Spleen (tissue), 11 donors: ENCODE measurements at regions not wholly inside any gene's neighbourhood (a gene's known extent, or its start where the extent isn't known, plus 50 kb on each side); places are given as distances from the start of the nearest gene placed in this dataset.

ENCODE experiments used
- DNase-seq: peaks from one replicate; pipeline ENCODE4 v3.0.0-alpha.2; 2020
- H3K27ac ChIP-seq, 8 donors: fragments of 200-600 bp; sonication (generic) in 7 of 8; 1 replicate in 4 of 8; 2 replicates in 4 of 8; pipeline versions ENCODE4 v1.5.0 to v1.8.0; 2016 to 2021; ENCODE audit warnings: inconsistent platforms in 4 of 8, mild to moderate bottlenecking in 4 of 8, moderate library complexity in 1 of 8
- H3K27me3 ChIP-seq, 7 donors: fragments of 200-600 bp; sonication (generic) in 6 of 7; replicated peaks in 1 of 7; 1 replicate in 4 of 7; 2 replicates in 3 of 7; pipeline versions ENCODE4 v1.5.0 to v1.8.0; 2016 to 2021; ENCODE audit warnings: inconsistent platforms in 3 of 7, mild to moderate bottlenecking in 1 of 7
- H3K36me3 ChIP-seq, 6 donors: fragments of 200-600 bp; sonication (generic) in 5 of 6; 1 replicate in 4 of 6; 2 replicates in 2 of 6; pipeline versions ENCODE4 v1.5.0 to v1.8.0; 2016 to 2021; ENCODE audit warnings: inconsistent platforms in 2 of 6
- H3K4me1 ChIP-seq, 6 donors: fragments of 200-600 bp; sonication (generic) in 5 of 6; 1 replicate in 3 of 6; 2 replicates in 3 of 6; pipeline versions ENCODE4 v1.5.0 to v1.8.0; 2016 to 2021; ENCODE audit warnings: inconsistent platforms in 3 of 6
- H3K4me3 ChIP-seq, 8 donors: fragments of 200-600 bp; sonication (generic) in 7 of 8; 1 replicate in 4 of 8; 2 replicates in 4 of 8; pipeline versions ENCODE4 v1.5.0 to v1.8.0; 2016 to 2021; ENCODE audit warnings: inconsistent platforms in 4 of 8, mild to moderate bottlenecking in 4 of 8, moderate library complexity in 2 of 8
- H3K9me3 ChIP-seq, 8 donors: fragments of 200-600 bp; sonication (generic) in 7 of 8; 1 replicate in 4 of 8; 2 replicates in 4 of 8; pipeline versions ENCODE4 v1.5.0 to v1.8.0; 2016 to 2021; ENCODE audit warnings: inconsistent platforms in 4 of 8
- POLR2A ChIP-seq, 3 donors: fragments of 450-650 bp; IDR thresholded peaks; one replicate each; pipeline ENCODE4 v1.5.1; 2017; ENCODE audit warnings: antibody characterized with exemption in 3 of 3, mild to moderate bottlenecking in 1 of 3
- POLR2AphosphoS5 ChIP-seq, 3 donors: sonication (generic); formaldehyde crosslinking; IDR thresholded peaks; one replicate each; pipeline ENCODE4 v1.5.1; 2017; ENCODE audit warnings: antibody characterized with exemption in 3 of 3
- WGBS, 5 donors: extraction: QIAGEN DNeasy Blood & Tissue Kit in 3 of 5; methylation state at CpG; one replicate each; pipeline versions ENCODE4 v1.1.5 to v1.1.7; 2013 to 2018; 5-methylcytosine and 5-hydroxymethylcytosine counted together
- intact Hi-C: fragments of 100-400 bp; cut with DNase I; formaldehyde crosslinking; loops from one replicate; pipeline ENCODE4 v1.15.0; 2023; ENCODE audit warnings: low total_unique reads
- TF ChIP-seq, protein P1 (sequence below), 11 experiments: fragments of 200-600 bp in 7 of 11; fragments of 450-650 bp in 4 of 11; sonication (generic) in 4 of 11; IDR thresholded peaks in 8 of 11; conservative IDR thresholded peaks in 3 of 11; 1 replicate in 7 of 11; 2 replicates in 4 of 11; pipeline versions ENCODE4 v1.4.0 to v1.8.0; 2016 to 2021; ENCODE audit warnings: antibody characterized with exemption in 11 of 11, inconsistent platforms in 4 of 11, mild to moderate bottlenecking in 1 of 11
- donor health status: healthy with polysubstance abuse.
- donor health status: DM: no; HTN: no; CAD: no; lungs with moderate emphysema.
- donor health status: DM: no; HTN: no; CAD: no.
- donor health status: Bipolar disorder and iron deficiency.
- donor health status: healthy.
- donor health status: DM: no; HTN: no; CAD: no.
- donor health status: DM: yes; HTN: yes; CAD: no.

- no peaks in the 10 kb centered on the region for H3K36me3 ChIP-seq
- no peak overlapping the region for H3K27ac ChIP-seq
- DNase-seq: no peak
- TF ChIP-seq, protein P1, sequence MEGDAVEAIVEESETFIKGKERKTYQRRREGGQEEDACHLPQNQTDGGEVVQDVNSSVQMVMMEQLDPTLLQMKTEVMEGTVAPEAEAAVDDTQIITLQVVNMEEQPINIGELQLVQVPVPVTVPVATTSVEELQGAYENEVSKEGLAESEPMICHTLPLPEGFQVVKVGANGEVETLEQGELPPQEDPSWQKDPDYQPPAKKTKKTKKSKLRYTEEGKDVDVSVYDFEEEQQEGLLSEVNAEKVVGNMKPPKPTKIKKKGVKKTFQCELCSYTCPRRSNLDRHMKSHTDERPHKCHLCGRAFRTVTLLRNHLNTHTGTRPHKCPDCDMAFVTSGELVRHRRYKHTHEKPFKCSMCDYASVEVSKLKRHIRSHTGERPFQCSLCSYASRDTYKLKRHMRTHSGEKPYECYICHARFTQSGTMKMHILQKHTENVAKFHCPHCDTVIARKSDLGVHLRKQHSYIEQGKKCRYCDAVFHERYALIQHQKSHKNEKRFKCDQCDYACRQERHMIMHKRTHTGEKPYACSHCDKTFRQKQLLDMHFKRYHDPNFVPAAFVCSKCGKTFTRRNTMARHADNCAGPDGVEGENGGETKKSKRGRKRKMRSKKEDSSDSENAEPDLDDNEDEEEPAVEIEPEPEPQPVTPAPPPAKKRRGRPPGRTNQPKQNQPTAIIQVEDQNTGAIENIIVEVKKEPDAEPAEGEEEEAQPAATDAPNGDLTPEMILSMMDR (IDR thresholded peaks at IDR 0.05 in 8 of 11, conservative IDR thresholded peaks at IDR 0.05 in 3 of 11): no peak
- TF ChIP-seq POLR2A (IDR thresholded peaks at IDR 0.05) (no peak), POLR2AphosphoS5 (IDR thresholded peaks at IDR 0.05) (no peak)
- 40 to 67% (median 44%) methylated on average over 1 of the region's 1 CpG for WGBS, 5 donors
- H3K27me3 ChIP-seq: no peaks in the 10 kb centered on the region
- H3K4me3 ChIP-seq: no peak overlapping the region
- H3K9me3 ChIP-seq: no peaks in the 10 kb centered on the region
- intact Hi-C loops: no loop called here
- H3K4me1 ChIP-seq: no peaks in the 10 kb centered on the region
These were observed 132.3 kb upstream of the UGT8 start for GRCh38 chr4:114466299-114466698.

DNA sequence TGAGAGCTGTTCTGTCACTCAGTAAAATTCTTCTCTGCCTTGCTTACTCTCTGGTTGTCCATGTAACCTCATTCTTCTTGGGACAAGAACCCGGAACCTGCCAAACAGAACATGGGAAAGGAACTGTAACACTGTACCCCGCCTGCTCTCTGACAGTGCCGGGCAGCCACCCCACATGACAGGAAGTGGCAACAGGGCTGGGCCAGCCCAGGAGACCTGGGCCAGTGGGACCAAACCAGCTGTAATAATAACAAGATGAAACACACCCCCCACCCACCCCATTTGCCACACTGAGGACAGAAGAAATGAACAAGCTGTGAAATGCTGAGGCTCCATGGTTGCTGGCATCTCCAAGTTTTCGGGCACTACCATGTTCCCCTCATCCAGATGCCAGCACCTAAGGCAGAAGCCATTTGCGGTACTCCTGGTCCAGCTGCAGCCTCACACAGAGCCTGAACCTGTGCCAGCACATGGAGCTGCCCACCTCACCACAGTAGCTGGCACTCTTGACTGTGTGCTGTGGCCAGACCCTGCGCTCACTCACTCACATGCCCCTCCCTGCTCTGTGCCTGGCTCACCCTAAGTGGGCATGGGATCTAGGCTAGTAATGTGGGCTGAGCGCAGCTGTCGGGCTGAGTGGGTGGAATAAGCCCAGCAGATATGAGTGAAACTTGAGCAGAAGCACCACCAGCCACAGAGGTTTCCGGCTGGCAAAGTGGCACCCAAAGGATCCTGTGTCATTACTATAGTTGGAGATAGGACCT lies 126.2 kb upstream of the UGT8 start:
- no peaks in the 10 kb centered on the region for H3K27me3 ChIP-seq
- no peak for TF ChIP-seq POLR2A (IDR thresholded peaks at IDR 0.05)
- no peak for TF ChIP-seq POLR2AphosphoS5 (IDR thresholded peaks at IDR 0.05)
- TF ChIP-seq, protein P1 (IDR thresholded peaks at IDR 0.05 in 8 of 11, conservative IDR thresholded peaks at IDR 0.05 in 3 of 11): no peak
- intact Hi-C loops: no loop called here

GRCh38 chr4:114474188-114474800 lies 124.3 kb upstream of the UGT8 start:
- TF ChIP-seq POLR2AphosphoS5 (IDR thresholded peaks at IDR 0.05) (no peak), POLR2A (IDR thresholded peaks at IDR 0.05) (no peak)
- TF ChIP-seq, protein P1 (IDR thresholded peaks at IDR 0.05 in 8 of 11, conservative IDR thresholded peaks at IDR 0.05 in 3 of 11): no peak
- WGBS, 5 donors: 83 to 93% (median 88%) methylated on average over 3 of the region's 3 CpGs
- no peaks in the 10 kb centered on the region for H3K36me3 ChIP-seq
- no peak for DNase-seq
- no peak overlapping the region for H3K4me3 ChIP-seq
- H3K4me1 ChIP-seq: no peaks in the 10 kb centered on the region
- no peaks in the 10 kb centered on the region for H3K27me3 ChIP-seq
- H3K9me3 ChIP-seq: no peaks in the 10 kb centered on the region
- H3K27ac ChIP-seq: no peak overlapping the region
- intact Hi-C loops: no loop called here

More for the DNA sequence above, 126.2 kb upstream of the UGT8 start:
- Histone ChIP-seq H3K4me1 (no peaks in the 10 kb centered on the region), H3K9me3 (no peaks in the 10 kb centered on the region), H3K4me3 (no peak overlapping the region), H3K27ac (no peak overlapping the region), H3K36me3 (no peaks in the 10 kb centered on the region)
- WGBS, 5 donors: 87 to 97% (median 91%) methylated on average over 7 to 9 of the region's 9 CpGs
- DNase-seq: no peak

- Histone ChIP-seq H3K4me1 (no peaks in the 10 kb centered on the region), H3K27me3 (peaks cover 0 to 5% (median 0%) of the 10 kb centered on the region in 7 donors), H3K36me3 (no peaks in the 10 kb centered on the region), H3K9me3 (no peaks in the 10 kb centered on the region), H3K27ac (no peak overlapping the region), H3K4me3 (no peak overlapping the region)
- 87 to 94% (median 92%) methylated on average over 9 of the region's 9 CpGs for WGBS, 5 donors
- TF ChIP-seq POLR2A (IDR thresholded peaks at IDR 0.05) (no peak), POLR2AphosphoS5 (IDR thresholded peaks at IDR 0.05) (no peak)
- TF ChIP-seq, protein P1 (IDR thresholded peaks at IDR 0.05 in 8 of 11, conservative IDR thresholded peaks at IDR 0.05 in 3 of 11): no peak
- DNase-seq: no peak
- intact Hi-C loops: no loop called here
These were observed 122.3 kb upstream of the UGT8 start for GRCh38 chr4:114476310-114476709.
